OCI-LY1 (cell line): ENCODE measurements at regions not wholly inside any gene's neighbourhood (a gene's known extent, or its start where the extent isn't known, plus 50 kb on each side); places are given as distances from the start of the nearest gene placed in this dataset.

Source experiments
- CTCF ChIP-seq: fragments of 200-600 bp; sonication (generic), shearing (Covaris generic); IDR thresholded peaks from 2 replicates; pipeline ENCODE4 v1.5.1; 2017; ENCODE audit warnings: mild to moderate bottlenecking, antibody characterized with exemption, low read length, moderate library complexity, mixed read lengths
- EZH2 ChIP-seq: fragments of 200-600 bp; sonication (generic), shearing (Covaris generic); IDR thresholded peaks from 2 replicates; pipeline ENCODE4 v1.8.0; 2017; ENCODE audit warnings: borderline replicate concordance, mixed run types, mild to moderate bottlenecking, antibody characterized with exemption, low read length, moderate library complexity, mixed read lengths

- no peak for TF ChIP-seq CTCF
- no peak for TF ChIP-seq EZH2
Observed at GRCh38 chr7:16350634-16351033, 70.7 kb downstream of the CRPPA start.
